Neural cell (in vitro differentiated cells): ENCODE measurements at regions not wholly inside any gene's neighbourhood (a gene's known extent, or its start where the extent isn't known, plus 50 kb on each side); places are given as distances from the start of the nearest gene placed in this dataset.

Source experiments
- H2AFZ ChIP-seq: fragments of 200-600, 300-800 bp; sonication (generic), shearing (Covaris generic); 2 replicates; pipeline ENCODE4 v1.6.0; 2014; ENCODE audit warnings: low read depth, mild to moderate bottlenecking, antibody characterized with exemption, low read length, moderate library complexity
- H3F3A ChIP-seq: fragments of 200-600 bp; shearing (Covaris generic); 2 replicates; pipeline ENCODE4 v1.6.1; 2016; ENCODE audit warnings: mild to moderate bottlenecking, moderate library complexity, mixed read lengths, antibody characterized with exemption, low read length; ENCODE audit not compliant: insufficient read depth, poor library complexity, severe bottlenecking
- H3K27ac ChIP-seq: fragments of 200-600, 300-800 bp; sonication (generic), shearing (Covaris generic); 2 replicates; pipeline ENCODE4 v1.5.1; 2014; ENCODE audit warnings: mild to moderate bottlenecking, low read length, moderate library complexity
- H3K27me3 ChIP-seq: fragments of 300-800, 200-600 bp; sonication (generic), shearing (Covaris generic); 2 replicates; pipeline ENCODE4 v1.6.0; 2014; ENCODE audit warnings: mild to moderate bottlenecking, low read depth, low read length, moderate library complexity; ENCODE audit not compliant: insufficient read depth
- H3K36me3 ChIP-seq: fragments of 300-800, 200-600 bp; sonication (generic), shearing (Covaris generic); 2 replicates; pipeline ENCODE4 v1.5.1; 2014; ENCODE audit warnings: mild to moderate bottlenecking, antibody characterized with exemption, low read length, moderate library complexity; ENCODE audit not compliant: insufficient read depth
- H3K4me2 ChIP-seq: fragments of 300-800, 200-600 bp; sonication (generic), shearing (Covaris generic); 2 replicates; pipeline ENCODE4 v1.6.0; 2014; ENCODE audit warnings: mild to moderate bottlenecking, low read length
- H3K4me3 ChIP-seq: fragments of 300-800, 200-600 bp; sonication (generic), shearing (Covaris generic); 2 replicates; pipeline ENCODE4 v1.5.1; 2014; ENCODE audit warnings: mild to moderate bottlenecking, low read length, moderate library complexity
- H3K79me2 ChIP-seq: fragments of 200-600 bp; shearing (Covaris generic); replicated peaks from 2 replicates; pipeline ENCODE4 v1.6.0; 2014; ENCODE audit warnings: mild to moderate bottlenecking, low read length, moderate library complexity; ENCODE audit not compliant: insufficient read depth
- H3K9ac ChIP-seq: fragments of 300-800, 200-600 bp; sonication (generic), shearing (Covaris generic); 2 replicates; pipeline ENCODE4 v1.6.1; 2016; ENCODE audit warnings: mild to moderate bottlenecking, low read length, mixed read lengths
- H3K9me2 ChIP-seq: fragments of 200-600 bp; shearing (Covaris generic); 2 replicates; pipeline ENCODE4 v1.6.1; 2016; ENCODE audit warnings: mild to moderate bottlenecking, low read length, mixed read lengths; ENCODE audit not compliant: insufficient read depth
- H3K9me3 ChIP-seq: fragments of 200-600, 300-800 bp; sonication (generic), shearing (Covaris generic); 2 replicates; pipeline ENCODE4 v1.6.1; 2016; ENCODE audit warnings: mild to moderate bottlenecking, mixed run types, low read length, moderate library complexity, mixed read lengths
- H4K20me1 ChIP-seq: fragments of 200-600 bp; shearing (Covaris generic); 2 replicates; pipeline ENCODE4 v1.6.1; 2016; ENCODE audit warnings: mild to moderate bottlenecking, mixed run types; ENCODE audit not compliant: insufficient read depth
- CTCF ChIP-seq: fragments of 450-650 bp; IDR thresholded peaks from 2 replicates; pipeline ENCODE4 v1.5.1; 2014; ENCODE audit warnings: antibody characterized with exemption, mild to moderate bottlenecking, moderate library complexity; ENCODE audit not compliant: poor library complexity, severe bottlenecking
- EP300 ChIP-seq: fragments of 450-650 bp; conservative IDR thresholded peaks from 2 replicates; pipeline ENCODE4 v1.6.1; 2014; ENCODE audit warnings: antibody characterized with exemption, mild to moderate bottlenecking, moderate library complexity; ENCODE audit not compliant: poor library complexity, severe bottlenecking
- EZH2 ChIP-seq: fragments of 200-600, 300-800 bp; shearing (Covaris generic), sonication (generic); IDR thresholded peaks from 2 replicates; pipeline ENCODE4 v1.6.1; 2014; ENCODE audit warnings: antibody characterized with exemption, low read length, borderline replicate concordance, mild to moderate bottlenecking; ENCODE audit not compliant: insufficient read depth, poor library complexity, severe bottlenecking
- MXI1 ChIP-seq: fragments of 450-650 bp; conservative IDR thresholded peaks from 2 replicates; pipeline ENCODE4 v1.6.1; 2014; ENCODE audit warnings: antibody characterized with exemption, mild to moderate bottlenecking; ENCODE audit not compliant: poor library complexity, severe bottlenecking
- POLR2AphosphoS5 ChIP-seq: IDR thresholded peaks from 2 replicates; pipeline ENCODE4 v1.6.1; 2012
- RAD21 ChIP-seq: fragments of 450-650 bp; conservative IDR thresholded peaks from 2 replicates; pipeline ENCODE4 v1.6.1; 2014; ENCODE audit warnings: antibody characterized with exemption, mild to moderate bottlenecking, moderate library complexity
- REST ChIP-seq: IDR thresholded peaks from 2 replicates; pipeline ENCODE4 v1.6.1; 2012; ENCODE audit warnings: borderline replicate concordance
- SMC3 ChIP-seq: fragments of 450-650 bp; conservative IDR thresholded peaks from 2 replicates; pipeline ENCODE4 v1.6.1; 2014; ENCODE audit warnings: antibody characterized with exemption, mild to moderate bottlenecking, moderate library complexity; ENCODE audit not compliant: poor library complexity
- TAF1 ChIP-seq: IDR thresholded peaks from 2 replicates; pipeline ENCODE4 v1.6.1; 2012; ENCODE audit warnings: low read depth

GRCh38 chr12:91753649-91754048 lies 392.0 kb downstream of the BTG1 start:
- Histone ChIP-seq H3K27me3 (no peaks in the 10 kb centered on the region), H3K27ac (no peak overlapping the region), H3K9me3 (peaks cover 9% of the 10 kb centered on the region), H3K9me2 (no peaks in the 10 kb centered on the region), H3K36me3 (no peaks in the 10 kb centered on the region), H3K79me2 (no peaks in the 10 kb centered on the region), H3F3A (no peaks in the 10 kb centered on the region), H3K9ac (no peak overlapping the region), H2AFZ (no peak overlapping the region), H3K4me2 (no peak overlapping the region), H3K4me3 (no peak overlapping the region), H4K20me1 (no peaks in the 10 kb centered on the region)
- TF ChIP-seq CTCF, result no peak
- no peak for TF ChIP-seq SMC3
- no peak for TF ChIP-seq POLR2AphosphoS5
- no peak for TF ChIP-seq REST
- TF ChIP-seq EZH2, result no peak
- TF ChIP-seq RAD21, result no peak
- TF ChIP-seq EP300, result no peak
- TF ChIP-seq MXI1, result no peak
- no peak for TF ChIP-seq TAF1

GRCh38 chr12:91746976-91747375 lies 398.7 kb downstream of the BTG1 start:
- H3K9me2 ChIP-seq, result no peaks in the 10 kb centered on the region
- TF ChIP-seq RAD21 (no peak), EP300 (no peak), SMC3 (no peak), EZH2 (no peak), POLR2AphosphoS5 (no peak), TAF1 (no peak)
- H3K4me2 ChIP-seq, result no peak overlapping the region
- H2AFZ ChIP-seq, result no peak overlapping the region
- H3K27me3 ChIP-seq, result no peaks in the 10 kb centered on the region
- no peak overlapping the region for H3K4me3 ChIP-seq
- no peak overlapping the region for H3K27ac ChIP-seq
- H3K79me2 ChIP-seq, result no peaks in the 10 kb centered on the region
- no peaks in the 10 kb centered on the region for H3K9me3 ChIP-seq
- H3F3A ChIP-seq, result no peaks in the 10 kb centered on the region
- no peaks in the 10 kb centered on the region for H4K20me1 ChIP-seq
- no peak overlapping the region for H3K9ac ChIP-seq
- H3K36me3 ChIP-seq, result no peaks in the 10 kb centered on the region

- no peak for TF ChIP-seq CTCF
- no peak for TF ChIP-seq MXI1
- TF ChIP-seq POLR2AphosphoS5, result no peak
- TF ChIP-seq SMC3, result no peak
- no peak for TF ChIP-seq TAF1
- TF ChIP-seq REST, result no peak
- no peak for TF ChIP-seq RAD21
- TF ChIP-seq EP300, result no peak
- TF ChIP-seq EZH2, result no peak
- no peak overlapping the region for H3K4me2 ChIP-seq
- no peaks in the 10 kb centered on the region for H3K79me2 ChIP-seq
- no peaks in the 10 kb centered on the region for H3K27me3 ChIP-seq
- no peak overlapping the region for H3K27ac ChIP-seq
- no peak overlapping the region for H3K9ac ChIP-seq
- no peaks in the 10 kb centered on the region for H3K36me3 ChIP-seq
- no peaks in the 10 kb centered on the region for H3F3A ChIP-seq
- H3K4me3 ChIP-seq, result no peak overlapping the region
- H3K9me2 ChIP-seq, result no peaks in the 10 kb centered on the region
- no peak overlapping the region for H2AFZ ChIP-seq
- no peaks in the 10 kb centered on the region for H4K20me1 ChIP-seq
- no peaks in the 10 kb centered on the region for H3K9me3 ChIP-seq
These were observed 401.0 kb downstream of the BTG1 start for GRCh38 chr12:91744597-91744996.
